Endothelial cell of hepatic sinusoid (primary cell): ENCODE measurements at regions not wholly inside any gene's neighbourhood (a gene's known extent, or its start where the extent isn't known, plus 50 kb on each side); places are given as distances from the start of the nearest gene placed in this dataset.

Experiments
- in situ Hi-C: cut with HindIII; loops from 2 replicates; pipeline ENCODE4 v1.10.0; 2017; ENCODE audit warnings: low sequenced_read_pairs

- in situ Hi-C loops = no loop called here
Observed at GRCh38 chr13:28548872-28549271, 53.9 kb upstream of the FLT1 start.

DNA sequence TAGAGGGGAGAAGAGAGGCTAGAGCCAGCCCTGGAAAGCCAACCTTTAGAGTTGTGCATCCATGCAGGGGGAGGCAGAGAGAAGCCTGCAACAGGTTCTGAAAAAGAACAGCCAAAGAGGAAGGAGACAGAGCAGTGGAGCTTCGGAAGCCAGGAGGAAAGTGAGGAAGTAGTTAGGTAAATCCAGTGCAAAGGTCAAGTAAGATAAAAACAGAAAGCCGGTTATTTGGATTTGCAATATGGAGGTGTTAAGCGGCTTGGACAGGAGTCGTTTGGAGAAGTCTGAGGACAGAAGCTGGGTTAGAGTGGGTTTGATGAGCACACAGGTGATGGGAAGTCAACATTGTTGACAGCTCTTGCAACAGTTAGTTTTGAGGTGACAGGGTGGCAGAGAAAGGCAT is 53.5 kb upstream of the FLT1 start:
- in situ Hi-C loops = no loop called here

DNA sequence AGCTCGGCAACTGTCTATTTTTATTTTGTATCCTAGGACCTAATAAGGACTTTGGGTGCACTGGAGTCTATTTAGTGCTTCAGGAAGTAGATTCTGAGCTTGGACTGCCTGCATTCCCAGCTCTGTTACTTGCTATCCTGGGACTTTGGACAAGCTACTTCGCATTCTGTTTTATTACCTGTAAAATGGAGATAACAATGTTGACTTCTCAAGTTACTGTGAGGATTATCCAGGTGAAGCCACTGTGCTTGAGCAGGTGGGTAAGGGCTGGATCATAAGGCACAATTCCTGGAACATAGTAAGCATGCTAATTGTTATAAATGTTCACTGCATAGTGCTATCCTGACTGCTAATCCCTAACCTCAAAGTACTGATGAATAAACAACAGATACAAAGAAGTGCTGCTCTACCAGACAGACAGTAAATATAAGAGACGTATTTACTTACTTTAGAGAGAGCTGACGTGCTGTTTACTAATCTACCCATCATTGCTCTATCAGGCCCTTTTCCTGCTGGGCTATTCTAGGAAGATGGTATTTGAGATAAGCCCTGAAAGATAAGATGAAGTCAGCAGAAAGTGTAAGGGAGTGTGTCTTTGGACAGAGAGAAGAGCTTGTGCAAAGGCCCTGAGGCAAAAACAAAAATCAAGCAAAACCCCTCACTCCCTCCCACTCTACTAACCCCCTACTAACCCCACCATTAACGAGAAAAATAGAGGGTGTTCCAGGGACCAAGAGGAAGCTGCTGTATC is 50.8 kb upstream of the FLT1 start:
- in situ Hi-C loops = no loop called here
